Right cardiac atrium (tissue), 5 donors: ENCODE measurements at regions not wholly inside any gene's neighbourhood (a gene's known extent, or its start where the extent isn't known, plus 50 kb on each side); places are given as distances from the start of the nearest gene placed in this dataset.

Experiments
- ATAC-seq, 2 donors: fragments of 200-7000 bp; cut with Tn5 transposase; one replicate each; pipeline versions ENCODE4 v1.8.0 to v1.9.1; 2020; ENCODE audit warnings: moderate library complexity in 2 of 2, mild to moderate bottlenecking in 1 of 2
- DNase-seq, 3 donors: peaks; one replicate each; pipeline ENCODE4 v3.0.0-alpha.2; 2020
- H3K27ac ChIP-seq: one replicate; pipeline ENCODE4 v1.5.1; 2013; ENCODE audit warnings: mild to moderate bottlenecking, low read length, control low read depth, moderate library complexity
- H3K27me3 ChIP-seq: one replicate; pipeline ENCODE4 v1.6.1; 2013; ENCODE audit not compliant: control insufficient read depth, insufficient read depth
- H3K4me1 ChIP-seq: one replicate; pipeline ENCODE4 v1.6.1; 2013; ENCODE audit warnings: low read length; ENCODE audit not compliant: control insufficient read depth, insufficient read depth
- H3K4me3 ChIP-seq: one replicate; pipeline ENCODE4 v1.5.1; 2013; ENCODE audit warnings: low read length, control low read depth
- H3K9me3 ChIP-seq: one replicate; pipeline ENCODE4 v1.6.1; 2013; ENCODE audit warnings: low read length; ENCODE audit not compliant: control insufficient read depth
- WGBS: extraction: QIAGEN DNeasy Blood & Tissue Kit; methylation state at CpG from one replicate; pipeline ENCODE4 v1.1.7; 2013; 5-methylcytosine and 5-hydroxymethylcytosine counted together
- intact Hi-C, 4 donors: fragments of 100-400 bp; cut with DNase I; formaldehyde crosslinking; loops; one replicate each; pipeline versions ENCODE4 v1.11.0 to v1.14.0; 2022 to 2023
- donor health status: healthy with polysubstance abuse.
- donor health status: DM: no; HTN: yes; CAD: no.
- donor health status: DM: no; HTN: no; CAD: no.
- donor health status: DM: no; HTN: yes; CAD: no; lungs with severe emphysema.
- donor health status: DM: yes; HTN: yes; CAD: no.

DNA sequence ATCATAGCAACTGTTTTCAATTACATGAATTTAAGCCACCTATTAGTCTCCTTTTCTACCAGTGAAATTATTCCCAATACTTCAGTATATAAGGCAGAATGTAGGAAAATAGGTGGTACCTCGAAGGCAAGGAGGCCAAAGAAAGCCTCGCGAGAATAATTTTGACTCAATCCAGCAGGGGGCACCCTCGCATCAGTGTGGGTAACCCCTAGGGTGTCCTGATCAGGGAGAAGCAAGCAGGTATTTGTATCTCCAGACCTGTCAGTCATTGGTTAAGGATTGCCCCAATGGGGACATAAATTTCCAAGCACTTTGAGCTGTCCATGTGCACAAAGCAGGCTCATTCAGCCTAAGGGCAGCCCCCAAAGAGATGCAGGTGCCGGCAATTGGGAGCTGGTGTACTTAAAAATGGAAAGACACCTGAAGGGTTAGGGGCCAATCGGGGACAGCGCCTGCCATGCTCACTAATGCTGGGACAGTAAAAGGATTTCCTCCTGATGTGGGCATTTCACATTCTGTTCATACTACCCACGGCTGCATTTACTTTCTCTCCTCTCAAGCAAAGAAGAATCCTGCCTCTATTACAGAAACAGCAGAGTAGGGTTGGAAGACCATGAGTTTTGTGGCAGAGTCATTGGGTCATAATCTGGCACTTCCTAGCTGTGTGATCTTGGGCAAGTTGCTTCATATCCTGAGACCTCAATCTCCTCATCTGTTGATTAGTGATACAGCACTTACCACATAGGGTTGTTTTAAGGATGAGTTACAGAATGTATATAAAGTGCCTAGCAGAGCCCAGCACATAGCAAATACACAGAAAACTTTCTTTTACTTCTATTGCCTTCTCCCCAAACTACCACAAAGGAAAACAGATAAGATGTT lies 136.1 kb downstream of the ICOS start:
- DNase-seq (peak in 2 of 3 donors; percentile 18 to 55), ATAC-seq (no peak)
- no peak overlapping the region for H3K27ac ChIP-seq
- no peak overlapping the region for H3K4me3 ChIP-seq
- no peaks in the 10 kb centered on the region for H3K27me3 ChIP-seq
- WGBS, result 69% methylated on average over 8 of the region's 8 CpGs
- H3K4me1 ChIP-seq, result no peaks in the 10 kb centered on the region
- intact Hi-C loops, result no loop called here
- H3K9me3 ChIP-seq, result no peaks in the 10 kb centered on the region

DNA sequence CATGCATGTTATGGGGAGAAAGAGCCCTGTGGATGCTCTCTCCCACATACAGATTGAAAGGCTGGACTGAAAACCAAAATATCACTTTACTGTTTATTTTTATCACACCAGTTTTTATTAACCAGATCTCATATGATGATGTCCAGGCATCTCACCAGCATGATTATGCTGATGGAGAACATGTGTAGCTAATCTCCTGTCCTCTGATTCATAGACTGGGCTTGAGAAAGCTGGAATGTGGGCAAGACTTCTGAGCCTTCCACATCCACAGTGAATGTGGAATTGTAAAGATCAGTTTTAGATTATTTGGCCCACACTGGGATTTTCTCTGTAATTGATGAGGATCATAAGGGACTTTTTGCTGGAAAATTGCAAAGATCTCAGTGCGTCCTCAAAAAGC lies 137.9 kb downstream of the ICOS start:
- Histone ChIP-seq H3K4me3 (no peak overlapping the region), H3K9me3 (no peaks in the 10 kb centered on the region), H3K4me1 (no peaks in the 10 kb centered on the region), H3K27ac (no peak overlapping the region), H3K27me3 (no peaks in the 10 kb centered on the region)
- ATAC-seq (no peak), DNase-seq (no peak)
- intact Hi-C loops, result no loop called here
- WGBS, result 68% methylated on average over 1 of the region's 1 CpG

DNA sequence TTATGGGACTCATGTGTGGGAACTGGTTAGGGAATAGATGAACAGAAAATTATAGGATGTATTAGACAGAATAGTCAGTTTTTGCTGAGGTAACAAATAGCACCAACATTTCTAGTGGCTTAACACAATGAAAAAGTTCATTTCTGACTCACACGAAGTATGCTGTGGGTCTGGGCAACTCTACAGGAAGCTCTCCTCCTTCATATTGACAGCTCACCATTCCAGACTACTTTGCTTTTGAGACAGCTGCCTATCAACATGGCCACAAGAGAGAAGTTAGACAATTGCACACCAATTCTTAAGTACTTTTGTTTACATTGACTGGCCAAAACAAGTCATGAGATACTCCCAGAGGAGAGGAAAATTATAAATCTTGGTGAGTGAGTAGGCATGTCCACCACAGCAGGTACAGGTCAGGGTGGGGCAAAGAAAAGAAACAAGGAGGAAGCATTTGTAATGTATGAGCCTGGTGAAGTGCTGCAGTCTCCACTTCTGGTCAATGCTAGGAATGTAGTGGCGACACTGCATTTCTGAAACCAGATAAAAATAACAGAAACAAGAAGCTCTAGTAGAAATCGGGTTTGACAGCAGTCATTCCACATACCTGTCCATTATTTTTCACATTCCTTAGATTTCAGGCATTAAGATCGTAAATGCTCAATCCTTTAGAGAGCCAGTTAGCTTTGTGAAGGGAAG lies 141.6 kb downstream of the ICOS start:
- H3K27ac ChIP-seq, result no peak overlapping the region
- H3K27me3 ChIP-seq, result no peaks in the 10 kb centered on the region
- H3K4me3 ChIP-seq, result no peak overlapping the region
- no peak for DNase-seq
- no peaks in the 10 kb centered on the region for H3K9me3 ChIP-seq
- intact Hi-C loops, result no loop called here
- 77% methylated on average over 4 of the region's 4 CpGs for WGBS
- no peak for ATAC-seq
- no peaks in the 10 kb centered on the region for H3K4me1 ChIP-seq

DNA sequence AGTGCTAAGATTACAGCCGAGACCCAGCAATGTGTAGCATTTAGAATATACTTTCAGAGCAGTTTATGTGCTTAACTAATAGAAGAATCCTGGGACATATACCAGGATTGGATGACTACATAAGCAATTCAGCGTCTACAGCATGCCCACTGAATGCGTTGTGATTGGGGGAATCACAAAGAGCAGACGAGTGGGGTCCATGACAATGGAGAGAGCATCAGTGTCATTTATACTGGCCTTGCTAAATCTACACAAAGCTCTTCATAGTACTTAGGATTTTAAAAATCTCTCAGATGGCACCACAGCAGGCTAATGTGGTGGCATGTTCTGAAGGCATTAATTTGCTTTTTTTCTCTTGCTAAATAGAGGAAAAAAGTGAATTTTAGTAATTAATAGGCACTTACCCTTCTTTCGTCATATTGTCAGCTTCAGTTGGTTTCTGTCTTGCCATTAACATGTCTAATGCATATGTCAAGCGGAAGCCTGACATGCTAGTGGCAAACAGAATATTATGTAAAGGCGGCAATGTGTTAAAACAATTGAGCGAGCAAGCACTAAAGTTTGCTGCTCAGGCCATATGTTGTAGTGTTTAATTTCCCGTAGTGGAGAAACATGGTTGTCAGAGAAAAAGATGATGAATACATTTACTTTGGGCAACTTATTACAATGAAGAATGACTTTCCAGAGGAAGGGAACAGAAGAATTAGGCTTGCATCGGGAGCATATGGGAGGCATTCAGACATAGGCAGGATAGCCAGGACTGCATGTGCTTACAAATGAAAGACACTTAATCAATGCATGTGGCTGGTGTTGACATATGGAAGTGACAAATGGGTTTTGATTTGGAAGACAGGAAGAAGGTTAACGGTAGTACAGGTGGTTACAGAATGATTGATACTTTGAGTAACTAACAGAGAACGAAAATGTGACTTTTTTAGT lies 145.2 kb downstream of the ICOS start:
- no peak overlapping the region for H3K27ac ChIP-seq
- ATAC-seq (no peak), DNase-seq (no peak)
- no peaks in the 10 kb centered on the region for H3K9me3 ChIP-seq
- H3K27me3 ChIP-seq, result peaks cover 3% of the 10 kb centered on the region
- no peaks in the 10 kb centered on the region for H3K4me1 ChIP-seq
- WGBS, result 86% methylated on average over 12 of the region's 12 CpGs
- no peak overlapping the region for H3K4me3 ChIP-seq
- intact Hi-C loops, result no loop called here

DNA sequence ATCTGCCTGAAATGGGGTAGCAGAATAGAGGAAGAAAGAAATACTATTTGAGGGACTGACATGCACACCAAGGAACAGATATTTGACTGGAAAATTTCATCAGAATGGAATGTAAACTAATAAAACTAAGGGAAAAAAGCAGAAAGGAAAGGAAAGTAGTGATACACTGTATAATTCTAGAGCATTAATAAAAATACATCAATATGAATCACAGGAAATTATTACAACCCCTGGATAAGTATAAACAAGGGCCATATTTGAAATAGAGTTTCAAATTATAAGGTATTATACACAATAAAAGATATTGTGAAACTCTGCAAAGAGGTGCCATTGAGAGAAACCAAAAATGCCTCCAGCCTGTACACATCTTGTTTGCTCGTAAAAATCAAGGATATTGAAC lies 149.6 kb downstream of the ICOS start:
- ATAC-seq (no peak), DNase-seq (no peak)
- 82% methylated on average over 1 of the region's 1 CpG for WGBS
- H3K4me1 ChIP-seq, result no peaks in the 10 kb centered on the region
- intact Hi-C loops, result no loop called here
- peaks cover 3% of the 10 kb centered on the region for H3K27me3 ChIP-seq
- no peak overlapping the region for H3K4me3 ChIP-seq
- no peak overlapping the region for H3K27ac ChIP-seq
- no peaks in the 10 kb centered on the region for H3K9me3 ChIP-seq

DNA sequence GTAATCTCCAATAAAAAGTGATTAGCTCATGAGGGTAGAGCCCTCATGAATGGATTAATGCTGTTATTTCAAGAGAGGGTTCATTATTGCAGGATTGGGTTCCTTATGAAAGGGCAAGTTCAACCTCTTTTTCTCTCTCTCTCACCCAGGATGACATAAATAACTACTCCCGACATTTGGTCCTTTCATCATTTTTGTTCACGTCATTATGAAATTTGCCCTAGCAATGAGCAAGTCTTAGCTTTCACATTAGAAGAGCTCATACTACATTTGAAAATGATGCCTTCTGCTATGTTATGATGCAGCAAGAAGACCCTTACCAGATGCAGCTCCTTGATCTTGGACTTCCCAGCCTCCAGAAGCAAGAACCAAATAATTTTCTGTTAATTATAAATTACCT lies 152.5 kb downstream of the ICOS start:
- Histone ChIP-seq H3K9me3 (no peaks in the 10 kb centered on the region), H3K4me1 (no peaks in the 10 kb centered on the region), H3K27ac (no peak overlapping the region), H3K27me3 (peaks cover 3% of the 10 kb centered on the region), H3K4me3 (no peak overlapping the region)
- ATAC-seq, result no peak
- DNase-seq, result no peak
- WGBS, result 94% methylated on average over 2 of the region's 2 CpGs
- intact Hi-C loops, result no loop called here

DNA sequence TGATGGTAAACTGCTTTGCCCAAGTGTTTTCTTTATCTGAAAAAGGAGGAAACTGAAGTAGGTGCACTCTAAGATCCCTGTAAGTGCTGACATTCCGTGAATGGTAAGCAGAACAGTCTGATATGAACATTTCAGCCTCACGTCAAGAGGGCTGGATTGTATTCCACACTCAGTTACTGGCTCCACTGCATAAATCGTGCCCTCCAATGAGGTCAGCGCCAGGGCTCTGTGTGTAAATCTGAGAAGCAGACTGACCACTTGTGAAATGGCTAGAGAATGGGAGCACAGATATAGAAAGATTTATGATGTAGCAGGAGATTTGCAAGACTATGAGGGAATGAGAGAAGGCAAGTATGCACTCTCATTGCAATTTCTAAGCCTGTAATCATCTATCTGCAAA lies 153.0 kb downstream of the ICOS start:
- ATAC-seq, result no peak
- 73% methylated on average over 4 of the region's 4 CpGs for WGBS
- intact Hi-C loops, result no loop called here
- no peaks in the 10 kb centered on the region for H3K4me1 ChIP-seq
- H3K27me3 ChIP-seq, result peaks cover 3% of the 10 kb centered on the region
- no peaks in the 10 kb centered on the region for H3K9me3 ChIP-seq
- no peak overlapping the region for H3K4me3 ChIP-seq
- H3K27ac ChIP-seq, result no peak overlapping the region
- no peak for DNase-seq

DNA sequence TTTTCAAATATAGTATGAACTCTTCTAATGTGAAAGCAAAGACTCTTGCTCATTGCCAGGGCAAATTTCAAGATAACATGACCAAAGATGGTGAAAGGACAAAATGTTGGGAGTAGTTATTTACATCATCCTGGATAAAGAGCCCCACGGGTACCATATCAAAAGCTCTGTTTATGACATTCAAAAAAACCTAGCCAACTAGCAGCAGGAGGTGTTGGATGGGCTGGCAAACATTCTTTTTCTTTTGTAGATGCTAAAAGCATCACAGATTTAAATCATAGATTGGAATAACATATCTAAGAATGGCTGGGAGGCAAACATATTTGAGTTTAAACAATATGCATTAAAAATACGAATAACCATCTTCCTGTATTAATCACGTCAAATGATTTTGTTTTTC lies 153.5 kb downstream of the ICOS start:
- peaks cover 3% of the 10 kb centered on the region for H3K27me3 ChIP-seq
- intact Hi-C loops, result no loop called here
- no peak overlapping the region for H3K4me3 ChIP-seq
- DNase-seq (no peak), ATAC-seq (no peak)
- no peaks in the 10 kb centered on the region for H3K9me3 ChIP-seq
- H3K4me1 ChIP-seq, result no peaks in the 10 kb centered on the region
- H3K27ac ChIP-seq, result no peak overlapping the region
- 71% methylated on average over 3 of the region's 3 CpGs for WGBS

DNA sequence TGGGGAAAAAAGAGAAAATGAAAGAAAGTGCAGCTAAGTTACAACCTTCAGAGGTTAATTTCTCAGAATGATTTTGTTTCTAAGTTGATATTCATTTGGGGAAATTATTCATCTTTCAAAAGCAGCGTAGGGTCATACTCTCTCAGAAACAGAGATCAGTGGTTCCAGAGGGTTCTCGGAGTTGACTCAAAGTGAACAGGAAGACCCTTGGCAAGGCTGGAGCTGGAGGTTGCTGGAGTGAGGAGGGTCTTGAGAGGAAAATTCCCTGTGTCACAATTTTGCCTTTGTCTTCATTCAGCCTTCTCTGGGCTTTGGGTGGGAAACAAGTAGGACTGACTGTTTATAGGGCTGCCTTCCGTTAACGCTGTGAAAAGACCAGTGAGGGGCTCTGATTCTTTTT lies 168.2 kb downstream of the ICOS start:
- intact Hi-C loops, result loop anchor here in 2 of 4 donors (5.0 to 10.0 kb wide), 2 partner anchors 70 to 72 kb away; no protein-coding TSS in a partner anchor

DNA sequence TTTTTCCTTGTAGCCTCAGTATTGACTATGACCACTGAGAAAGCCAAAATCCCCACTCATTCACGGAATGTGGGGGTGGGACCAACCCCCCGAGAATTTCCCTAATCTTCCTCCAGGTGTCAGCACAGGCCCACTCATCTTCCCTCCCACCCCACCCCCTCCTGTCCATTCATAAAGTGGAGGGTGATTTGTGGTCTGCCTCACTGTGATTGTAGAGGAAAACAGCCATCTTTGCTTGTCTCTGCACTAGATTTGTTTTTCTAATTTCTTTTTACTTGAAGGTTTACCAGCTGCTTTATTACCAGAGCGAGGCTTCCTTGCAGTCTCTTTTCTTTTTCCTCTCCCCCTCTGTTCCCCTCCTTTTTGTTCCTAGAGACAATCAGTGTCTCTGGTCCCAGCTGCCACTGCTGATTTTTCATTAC lies 171.8 kb downstream of the ICOS start:
- peak; percentile 79 to 81 for ATAC-seq
- H3K9me3 ChIP-seq, result no peaks in the 10 kb centered on the region
- H3K27me3 ChIP-seq, result no peaks in the 10 kb centered on the region
- intact Hi-C loops, result loop anchor here in 2 of 4 donors (5.0 to 10.0 kb wide), 2 partner anchors 66 to 69 kb away; no protein-coding TSS in a partner anchor
- no peak overlapping the region for H3K4me3 ChIP-seq
- no peak overlapping the region for H3K27ac ChIP-seq
- 10% methylated on average over 3 of the region's 3 CpGs for WGBS
- peak in 1 of 3 donors; percentile 48 for DNase-seq
- H3K4me1 ChIP-seq, result peaks cover 8% of the 10 kb centered on the region

More for the DNA sequence above, 168.2 kb downstream of the ICOS start:
- 92% methylated on average over 4 of the region's 4 CpGs for WGBS
- ATAC-seq (no peak), DNase-seq (no peak)
- Histone ChIP-seq H3K27me3 (no peaks in the 10 kb centered on the region), H3K4me1 (no peaks in the 10 kb centered on the region), H3K4me3 (no peak overlapping the region), H3K27ac (no peak overlapping the region), H3K9me3 (no peaks in the 10 kb centered on the region)
